Transverse colon (tissue), 4 donors: ENCODE measurements at regions not wholly inside any gene's neighbourhood (a gene's known extent, or its start where the extent isn't known, plus 50 kb on each side); places are given as distances from the start of the nearest gene placed in this dataset.

Source experiments
- DNase-seq: peaks from one replicate; pipeline ENCODE4 v3.0.0-alpha.2; 2019
- H3K27ac ChIP-seq, 4 donors: fragments of 200-600 bp; sonication (generic); 2 replicates each; pipeline ENCODE4 v1.5.1; 2016 to 2018; ENCODE audit warnings: inconsistent platforms in 4 of 4
- H3K27me3 ChIP-seq: fragments of 200-600 bp; sonication (generic); 2 replicates; pipeline ENCODE4 v1.5.1; 2017; ENCODE audit warnings: inconsistent platforms
- H3K36me3 ChIP-seq, 4 donors: fragments of 200-600 bp; sonication (generic); 2 replicates each; pipeline ENCODE4 v1.5.1; 2017 to 2019; ENCODE audit warnings: inconsistent platforms in 4 of 4
- H3K4me1 ChIP-seq, 4 donors: fragments of 200-600 bp; sonication (generic); 2 replicates each; pipeline ENCODE4 v1.5.1; 2017 to 2020; ENCODE audit warnings: inconsistent platforms in 4 of 4
- H3K4me3 ChIP-seq, 4 donors: fragments of 200-600 bp; sonication (generic); 1 replicate in 1 of 4; 2 replicates in 3 of 4; pipeline versions ENCODE4 v1.5.1 to v1.6.1; 2017 to 2019; ENCODE audit warnings: inconsistent platforms in 4 of 4
- H3K9me3 ChIP-seq, 2 donors: fragments of 200-600 bp; sonication (generic); 2 replicates each; pipeline ENCODE4 v1.5.1; 2017 to 2019; ENCODE audit warnings: inconsistent platforms in 2 of 2
- EP300 ChIP-seq: sonication (generic); formaldehyde crosslinking; IDR thresholded peaks from one replicate; pipeline ENCODE4 v1.6.1; 2017; ENCODE audit warnings: antibody characterized with exemption, low read depth
- POLR2A ChIP-seq: fragments of 450-650 bp; IDR thresholded peaks from one replicate; pipeline ENCODE4 v1.6.1; 2016; ENCODE audit warnings: antibody characterized with exemption, mild to moderate bottlenecking, moderate library complexity
- POLR2AphosphoS5 ChIP-seq, 3 donors: sonication (generic); formaldehyde crosslinking; IDR thresholded peaks; one replicate each; pipeline ENCODE4 v1.6.1; 2016; ENCODE audit warnings: antibody characterized with exemption in 3 of 3
- WGBS, 2 donors: methylation state at CpG; one replicate each; pipeline ENCODE4 v1.1.5; 2018; ENCODE audit warnings: low coverage in 1 of 2; 5-methylcytosine and 5-hydroxymethylcytosine counted together
- in situ Hi-C, 4 donors: fragments of 200-750 bp; cut with MboI; loops; one replicate each; pipeline versions ENCODE4 v1.15.0 to v1.15.1; 2017; ENCODE audit warnings: low sequenced_read_pairs in 3 of 4, low pct_ligation_motif_present in 1 of 4, low pct_unique_long_range_greater_than_20kb in 1 of 4
- intact Hi-C: fragments of 100-400 bp; cut with DNase I; formaldehyde crosslinking; loops from one replicate; pipeline ENCODE4 v1.15.1; 2023; ENCODE audit warnings: low total_unique reads
- TF ChIP-seq, protein P1 (sequence below), 5 experiments: fragments of 200-600 bp in 3 of 5; fragments of 450-650 bp in 2 of 5; sonication (generic) in 3 of 5; IDR thresholded peaks; 1 replicate in 2 of 5; 2 replicates in 3 of 5; pipeline ENCODE4 v1.5.1; 2016 to 2017; ENCODE audit warnings: antibody characterized with exemption in 5 of 5, inconsistent platforms in 3 of 5, mild to moderate bottlenecking in 2 of 5, moderate library complexity in 1 of 5

GRCh38 chr3:6532101-6532500 lies 328.8 kb upstream of the GRM7 start:
- in situ Hi-C loops: no loop called here
- Histone ChIP-seq H3K4me1 (no peaks in the 10 kb centered on the region), H3K27me3 (no peaks in the 10 kb centered on the region), H3K36me3 (no peaks in the 10 kb centered on the region), H3K4me3 (no peak overlapping the region), H3K9me3 (no peaks in the 10 kb centered on the region), H3K27ac (no peak overlapping the region)
- no peak for DNase-seq
- intact Hi-C loops: no loop called here
- 83 to 85% methylated on average over 3 of the region's 3 CpGs for WGBS, 2 donors
- TF ChIP-seq POLR2AphosphoS5 (IDR thresholded peaks at IDR 0.05): no peak
- no peak for TF ChIP-seq POLR2A
- TF ChIP-seq, protein P1, sequence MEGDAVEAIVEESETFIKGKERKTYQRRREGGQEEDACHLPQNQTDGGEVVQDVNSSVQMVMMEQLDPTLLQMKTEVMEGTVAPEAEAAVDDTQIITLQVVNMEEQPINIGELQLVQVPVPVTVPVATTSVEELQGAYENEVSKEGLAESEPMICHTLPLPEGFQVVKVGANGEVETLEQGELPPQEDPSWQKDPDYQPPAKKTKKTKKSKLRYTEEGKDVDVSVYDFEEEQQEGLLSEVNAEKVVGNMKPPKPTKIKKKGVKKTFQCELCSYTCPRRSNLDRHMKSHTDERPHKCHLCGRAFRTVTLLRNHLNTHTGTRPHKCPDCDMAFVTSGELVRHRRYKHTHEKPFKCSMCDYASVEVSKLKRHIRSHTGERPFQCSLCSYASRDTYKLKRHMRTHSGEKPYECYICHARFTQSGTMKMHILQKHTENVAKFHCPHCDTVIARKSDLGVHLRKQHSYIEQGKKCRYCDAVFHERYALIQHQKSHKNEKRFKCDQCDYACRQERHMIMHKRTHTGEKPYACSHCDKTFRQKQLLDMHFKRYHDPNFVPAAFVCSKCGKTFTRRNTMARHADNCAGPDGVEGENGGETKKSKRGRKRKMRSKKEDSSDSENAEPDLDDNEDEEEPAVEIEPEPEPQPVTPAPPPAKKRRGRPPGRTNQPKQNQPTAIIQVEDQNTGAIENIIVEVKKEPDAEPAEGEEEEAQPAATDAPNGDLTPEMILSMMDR (IDR thresholded peaks at IDR 0.05): no peak
- TF ChIP-seq EP300: no peak

GRCh38 chr3:6540981-6541380 lies 319.9 kb upstream of the GRM7 start:
- Histone ChIP-seq H3K4me1 (no peaks in the 10 kb centered on the region), H3K27ac (no peak overlapping the region), H3K36me3 (no peaks in the 10 kb centered on the region), H3K4me3 (no peak overlapping the region), H3K27me3 (no peaks in the 10 kb centered on the region), H3K9me3 (no peaks in the 10 kb centered on the region)
- TF ChIP-seq, protein P1 (IDR thresholded peaks at IDR 0.05): no peak
- intact Hi-C loops: no loop called here
- in situ Hi-C loops: no loop called here
- 71% methylated on average over 4 of the region's 6 CpGs; no CpG with 5 or more reads in 1 of the 2 donors for WGBS, 2 donors
- no peak for DNase-seq

GRCh38 chr3:6542795-6543194 lies 318.1 kb upstream of the GRM7 start:
- TF ChIP-seq EP300 (no peak), POLR2AphosphoS5 (IDR thresholded peaks at IDR 0.05) (no peak), POLR2A (no peak)
- TF ChIP-seq, protein P1 (IDR thresholded peaks at IDR 0.05): no peak
- Histone ChIP-seq H3K27me3 (no peaks in the 10 kb centered on the region), H3K4me1 (no peaks in the 10 kb centered on the region), H3K27ac (no peak overlapping the region), H3K9me3 (no peaks in the 10 kb centered on the region), H3K4me3 (no peak overlapping the region), H3K36me3 (no peaks in the 10 kb centered on the region)
- DNase-seq: no peak
- in situ Hi-C loops: no loop called here
- 40 to 65% methylated on average over 3 of the region's 3 CpGs for WGBS, 2 donors
- intact Hi-C loops: no loop called here

DNA sequence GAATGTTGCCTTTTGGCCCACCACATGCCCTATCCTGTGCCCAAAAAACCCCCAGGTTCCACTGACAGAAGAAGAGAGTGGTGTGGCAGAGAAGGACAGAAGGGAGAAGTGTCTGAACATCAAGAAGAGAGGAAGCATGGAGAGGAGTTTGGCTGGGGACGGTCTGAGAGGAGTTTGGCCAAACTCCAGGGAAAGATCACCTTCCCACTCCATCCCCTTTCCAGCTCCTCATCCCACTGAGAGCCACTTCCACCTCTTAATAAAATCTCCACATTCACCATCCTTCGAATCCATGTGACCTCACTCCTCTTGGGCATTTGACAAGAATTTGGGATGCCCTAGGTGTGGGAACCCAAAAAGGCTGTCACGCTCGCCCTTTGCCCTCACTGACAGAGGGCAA lies 311.6 kb upstream of the GRM7 start:
- Histone ChIP-seq H3K27ac (no peak overlapping the region), H3K36me3 (no peaks in the 10 kb centered on the region), H3K4me1 (no peaks in the 10 kb centered on the region), H3K9me3 (peaks cover 0 to 6% of the 10 kb centered on the region in 2 donors), H3K4me3 (no peak overlapping the region), H3K27me3 (no peaks in the 10 kb centered on the region)
- 79 to 84% methylated on average over 3 to 4 of the region's 4 CpGs for WGBS, 2 donors
- TF ChIP-seq POLR2A (no peak), POLR2AphosphoS5 (IDR thresholded peaks at IDR 0.05) (no peak), EP300 (no peak)
- TF ChIP-seq, protein P1 (IDR thresholded peaks at IDR 0.05): no peak
- DNase-seq: no peak
- intact Hi-C loops (no loop called here), in situ Hi-C loops (no loop called here)
